Pancreas (tissue), 10 donors: ENCODE measurements at regions not wholly inside any gene's neighbourhood (a gene's known extent, or its start where the extent isn't known, plus 50 kb on each side); places are given as distances from the start of the nearest gene placed in this dataset.
A peak's percentile ranks its signal among the peaks of the same experiment; 100 is the strongest.

Experiments
- ATAC-seq, 4 donors: fragments of 200-7000 bp; cut with Tn5 transposase; one replicate each; pipeline versions ENCODE4 v1.8.0 to v1.9.1; 2020; ENCODE audit warnings: mild to moderate bottlenecking in 4 of 4, moderate library complexity in 4 of 4
- DNase-seq, 6 donors: peaks; one replicate each; pipeline ENCODE4 v3.0.0-alpha.2; 2020
- FAIRE-seq: peaks from 2 replicates; lab custom pipeline; 2012; peaks lifted over from hg19 to GRCh38; lab: Jason Lieb, UNC
- H3K27ac ChIP-seq, 4 donors: fragments of 200-600 bp; sonication (generic); 1 replicate in 3 of 4; 2 replicates in 1 of 4; pipeline versions ENCODE4 v1.5.0 to v1.8.0; 2020
- H3K27me3 ChIP-seq, 4 donors: fragments of 200-600 bp; one replicate each; pipeline ENCODE4 v1.8.0; 2021
- H3K36me3 ChIP-seq, 3 donors: fragments of 200-600 bp; sonication (generic) in 1 of 3; one replicate each; pipeline versions ENCODE4 v1.5.0 to v1.8.0; 2020 to 2021
- H3K4me1 ChIP-seq, 3 donors: fragments of 200-600 bp; one replicate each; pipeline ENCODE4 v1.8.0; 2021
- H3K4me3 ChIP-seq, 4 donors: fragments of 200-600 bp; sonication (generic) in 2 of 4; one replicate each; pipeline versions ENCODE4 v1.5.0 to v1.8.0; 2020 to 2021
- H3K9me3 ChIP-seq, 4 donors: fragments of 200-600 bp; one replicate each; pipeline ENCODE4 v1.8.0; 2021
- CTCF ChIP-seq, 4 donors: fragments of 200-600 bp; sonication (generic) in 3 of 4; IDR thresholded peaks; one replicate each; pipeline versions ENCODE4 v1.5.0 to v1.8.0; 2021; ENCODE audit warnings: antibody characterized with exemption in 4 of 4
- WGBS, 2 donors: extraction: QIAGEN DNeasy Blood & Tissue Kit; methylation state at CpG; one replicate each; pipeline ENCODE4 v1.1.7; 2013; 5-methylcytosine and 5-hydroxymethylcytosine counted together
- intact Hi-C, 3 donors: fragments of 100-400 bp; cut with DNase I; formaldehyde crosslinking; loops; one replicate each; pipeline versions ENCODE4 v1.11.1 to v1.14.2; 2022
- donor health status: healthy with polysubstance abuse.
- donor health status: DM: no; HTN: no; CAD: no; lungs with moderate emphysema.
- donor health status: DM: no; HTN: no; CAD: no.
- donor health status: control.
- donor health status: control.
- donor health status: Bipolar disorder and iron deficiency.
- donor health status: DM: yes; HTN: yes; CAD: no.
- donor health status: DM: no; HTN: no; CAD: no.
- donor health status: DM: no; HTN: no; CAD: no.
- donor health status: DM: yes; HTN: yes; CAD: no.

- Histone ChIP-seq H3K27ac (no peak overlapping the region), H3K36me3 (no peaks in the 10 kb centered on the region), H3K9me3 (no peaks in the 10 kb centered on the region), H3K27me3 (no peaks in the 10 kb centered on the region), H3K4me3 (no peak overlapping the region), H3K4me1 (peaks cover 0 to 17% (median 0%) of the 10 kb centered on the region in 3 donors)
- intact Hi-C loops = no loop called here
- WGBS, 2 donors = 80 to 90% methylated on average over 4 of the region's 4 CpGs
- TF ChIP-seq CTCF (IDR thresholded peaks at IDR 0.05) = no peak
- no peak for FAIRE-seq
- ATAC-seq = no peak
- DNase-seq = no peak
These were observed 253.8 kb downstream of the ENC1 start for GRCh38 chr5:74386571-74387334.

- DNase-seq = no peak
- no peaks in the 10 kb centered on the region for H3K27me3 ChIP-seq
- no peaks in the 10 kb centered on the region for H3K36me3 ChIP-seq
- no peak for TF ChIP-seq CTCF (IDR thresholded peaks at IDR 0.05)
- no peak for ATAC-seq
- 41 to 42% methylated on average over 2 of the region's 2 CpGs for WGBS, 2 donors
- H3K4me3 ChIP-seq = no peak overlapping the region
- peaks cover 0 to under 1% (median 0%) of the 10 kb centered on the region in 3 donors for H3K4me1 ChIP-seq
- FAIRE-seq = no peak
- no peaks in the 10 kb centered on the region for H3K9me3 ChIP-seq
- H3K27ac ChIP-seq = no peak overlapping the region
- intact Hi-C loops = no loop called here
These were observed 255.7 kb downstream of the ENC1 start for GRCh38 chr5:74384851-74385250.

GRCh38 chr5:74382987-74383593 lies 257.4 kb downstream of the ENC1 start:
- Histone ChIP-seq H3K27me3 (no peaks in the 10 kb centered on the region), H3K27ac (no peak overlapping the region), H3K9me3 (no peaks in the 10 kb centered on the region), H3K36me3 (no peaks in the 10 kb centered on the region), H3K4me3 (no peak overlapping the region), H3K4me1 (no peaks in the 10 kb centered on the region)
- intact Hi-C loops = no loop called here
- no peak for TF ChIP-seq CTCF (IDR thresholded peaks at IDR 0.05)
- 73 to 74% methylated on average over 4 of the region's 4 CpGs for WGBS, 2 donors
- no peak for DNase-seq
- peak in 2 of 4 donors; percentile 39 to 44 for ATAC-seq
- FAIRE-seq = no peak

GRCh38 chr5:74382123-74382855 lies 258.2 kb downstream of the ENC1 start:
- no peaks in the 10 kb centered on the region for H3K9me3 ChIP-seq
- intact Hi-C loops = no loop called here
- FAIRE-seq (no peak), DNase-seq (no peak), ATAC-seq (peak in 1 of 4 donors; percentile 33)
- no peaks in the 10 kb centered on the region for H3K27me3 ChIP-seq
- no peaks in the 10 kb centered on the region for H3K36me3 ChIP-seq
- H3K4me1 ChIP-seq = no peaks in the 10 kb centered on the region
- no peak overlapping the region for H3K4me3 ChIP-seq
- no peak for TF ChIP-seq CTCF (IDR thresholded peaks at IDR 0.05)
- 83 to 88% methylated on average over 3 of the region's 3 CpGs for WGBS, 2 donors
- no peak overlapping the region for H3K27ac ChIP-seq
